ENCODE measurements at regions not wholly inside any gene's neighbourhood (a gene's known extent, or its start where the extent isn't known, plus 50 kb on each side); places are given as distances from the start of the nearest gene placed in this dataset.

GRCh38 chr2:15787535-15788454 lies 152.6 kb upstream of the MYCN start:
- TF ChIP-seq CTCF (IDR thresholded peaks at IDR 0.05) = no peak
- TF ChIP-seq POLR2A (IDR thresholded peaks at IDR 0.05) = no peak

Measured in thyroid gland (tissue), 4 donors.